ENCODE measurements at regions not wholly inside any gene's neighbourhood (a gene's known extent, or its start where the extent isn't known, plus 50 kb on each side); places are given as distances from the start of the nearest gene placed in this dataset.

- BruUV-seq (replicated peaks): no TSS peak
- H3K4me1 Mint-ChIP-seq (ENCODE audit: low read depth, unreplicated experiment): no peaks in the 10 kb centered on the region
- intact Hi-C loops (cut with micrococcal nuclease; ENCODE audit: unreplicated experiment): no loop called here
- H3K4me3 Mint-ChIP-seq (ENCODE audit: low read depth, unreplicated experiment): no peak overlapping the region
- CTCF ChIA-PET: no interaction called here
- no peaks in the 10 kb centered on the region for H3K36me3 Mint-ChIP-seq (ENCODE audit: insufficient read depth, unreplicated experiment)
- TF ChIP-seq CTCF (IDR thresholded peaks at IDR 0.05; ENCODE audit: unreplicated experiment): no peak
- DNase-seq: no peak
- no peaks in the 10 kb centered on the region for H3K27me3 Mint-ChIP-seq (ENCODE audit: unreplicated experiment)
- H3K27ac Mint-ChIP-seq (ENCODE audit: unreplicated experiment): no peak overlapping the region
- peaks cover 2% of the 10 kb centered on the region for H3K9me3 Mint-ChIP-seq (ENCODE audit: low read depth, unreplicated experiment)
Measured at GRCh38 chr2:221747289-221747972, 175.3 kb upstream of the EPHA4 start.

GRCh38 chr2:221741496-221742211 lies 169.6 kb upstream of the EPHA4 start:
- no peak overlapping the region for H3K4me3 Mint-ChIP-seq (ENCODE audit: low read depth, unreplicated experiment)
- no peaks in the 10 kb centered on the region for H3K36me3 Mint-ChIP-seq (ENCODE audit: insufficient read depth, unreplicated experiment)
- no peaks in the 10 kb centered on the region for H3K9me3 Mint-ChIP-seq (ENCODE audit: low read depth, unreplicated experiment)
- DNase-seq: no peak
- H3K27ac Mint-ChIP-seq (ENCODE audit: unreplicated experiment): no peak overlapping the region
- no peak for TF ChIP-seq CTCF (IDR thresholded peaks at IDR 0.05; ENCODE audit: unreplicated experiment)
- intact Hi-C loops (cut with micrococcal nuclease; ENCODE audit: unreplicated experiment): no loop called here
- no peaks in the 10 kb centered on the region for H3K4me1 Mint-ChIP-seq (ENCODE audit: low read depth, unreplicated experiment)
- BruUV-seq (replicated peaks): no TSS peak
- no peaks in the 10 kb centered on the region for H3K27me3 Mint-ChIP-seq (ENCODE audit: unreplicated experiment)
- CTCF ChIA-PET: no interaction called here

- Mint-ChIP-seq H3K4me3 (ENCODE audit: low read depth, unreplicated experiment) (no peak overlapping the region), H3K27ac (ENCODE audit: unreplicated experiment) (no peak overlapping the region), H3K4me1 (ENCODE audit: low read depth, unreplicated experiment) (peaks cover 19% of the 10 kb centered on the region), H3K36me3 (ENCODE audit: insufficient read depth, unreplicated experiment) (no peaks in the 10 kb centered on the region), H3K9me3 (ENCODE audit: low read depth, unreplicated experiment) (no peaks in the 10 kb centered on the region), H3K27me3 (ENCODE audit: unreplicated experiment) (no peaks in the 10 kb centered on the region)
- BruUV-seq (replicated peaks): no TSS peak
- no peak for TF ChIP-seq CTCF (IDR thresholded peaks at IDR 0.05; ENCODE audit: unreplicated experiment)
- CTCF ChIA-PET: no interaction called here
- DNase-seq: no peak
- intact Hi-C loops (cut with micrococcal nuclease; ENCODE audit: unreplicated experiment): loop anchor here (2.0 kb wide), 1 partner anchor 63 kb away; no protein-coding TSS in a partner anchor
Measured at GRCh38 chr2:221731432-221732145, 159.5 kb upstream of the EPHA4 start.

- Mint-ChIP-seq H3K9me3 (ENCODE audit: low read depth, unreplicated experiment) (peaks cover 6% of the 10 kb centered on the region), H3K27me3 (ENCODE audit: unreplicated experiment) (no peaks in the 10 kb centered on the region), H3K27ac (ENCODE audit: unreplicated experiment) (no peak overlapping the region), H3K36me3 (ENCODE audit: insufficient read depth, unreplicated experiment) (no peaks in the 10 kb centered on the region), H3K4me3 (ENCODE audit: low read depth, unreplicated experiment) (no peak overlapping the region), H3K4me1 (ENCODE audit: low read depth, unreplicated experiment) (peaks cover 12% of the 10 kb centered on the region)
- DNase-seq: no peak
- BruUV-seq (replicated peaks): no TSS peak
- CTCF ChIA-PET: no interaction called here
- no peak for TF ChIP-seq CTCF (IDR thresholded peaks at IDR 0.05; ENCODE audit: unreplicated experiment)
- intact Hi-C loops (cut with micrococcal nuclease; ENCODE audit: unreplicated experiment): no loop called here
Measured at GRCh38 chr2:221726894-221727513, 154.9 kb upstream of the EPHA4 start.

Data from Calu3 (cell line).